ENCODE measurements at regions not wholly inside any gene's neighbourhood (a gene's known extent, or its start where the extent isn't known, plus 50 kb on each side); places are given as distances from the start of the nearest gene placed in this dataset.

DNA sequence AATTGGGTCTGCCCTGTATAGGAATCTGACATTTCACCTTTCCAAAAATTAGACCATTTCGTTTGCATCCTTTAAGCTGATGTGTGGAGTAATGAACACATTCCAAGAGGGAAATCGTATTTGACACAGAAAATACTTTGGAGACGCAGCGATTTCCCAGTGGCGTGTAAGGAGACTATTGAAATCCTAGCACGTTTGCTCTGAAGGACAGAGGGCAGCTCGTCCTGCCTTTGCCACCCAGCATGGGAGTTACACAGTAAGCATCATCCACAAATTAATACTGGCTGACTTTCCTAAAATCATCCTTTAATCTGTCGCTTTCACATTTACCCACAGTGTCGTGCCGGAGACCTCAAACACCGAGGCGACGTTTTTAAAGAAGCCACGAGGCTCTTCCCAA, 925.9 kb upstream of the EEF2KMT start:
- Histone ChIP-seq H3K79me1 (ENCODE audit: low read depth in 1 of 2, low read length in 2 of 2) (no peaks in the 10 kb centered on the region), H3K56ac (ENCODE audit: extremely low read depth, insufficient read depth, low read length) (no peak overlapping the region), H3K4ac (ENCODE audit: low read depth, low read length) (no peak overlapping the region), H2BK120ac (ENCODE audit: low read depth, low read length) (no peak overlapping the region), H4K20me1 (ENCODE audit: insufficient read depth, low read length) (no peaks in the 10 kb centered on the region), H3K27me3 (ENCODE audit: control insufficient read depth, insufficient read depth, low read length) (no peaks in the 10 kb centered on the region), H3K4me3 (ENCODE audit: insufficient read depth, low read depth, low read length) (no peak overlapping the region), H3K4me1 (ENCODE audit: control insufficient read depth, insufficient read depth, low read length) (no peaks in the 10 kb centered on the region), H4K8ac (ENCODE audit: low read depth in 2 of 2, low read length in 2 of 2) (no peak overlapping the region), H3K9me1 (ENCODE audit: insufficient read depth, low read length) (no peaks in the 10 kb centered on the region), H2BK20ac (ENCODE audit: low read depth, low read length) (no peak overlapping the region), H4K91ac (ENCODE audit: insufficient read depth, low read depth, low read length) (no peak overlapping the region), H3K9ac (ENCODE audit: low read depth, low read length) (no peak overlapping the region), H3K14ac (replicated peaks; ENCODE audit: low read depth, low read length) (no peak overlapping the region), H3K23ac (ENCODE audit: low read depth, low read length) (no peak overlapping the region), H3K18ac (ENCODE audit: low read depth, low read length) (no peak overlapping the region), H2BK5ac (ENCODE audit: low read depth, low read length, poor library complexity, severe bottlenecking) (no peak overlapping the region), H3K36me3 (ENCODE audit: control insufficient read depth, insufficient read depth, low read length) (no peaks in the 10 kb centered on the region), H3K9me3 (ENCODE audit: control insufficient read depth, insufficient read depth, low read length) (peaks cover 16% of the 10 kb centered on the region), H3K4me2 (ENCODE audit: low read depth, low read length) (no peak overlapping the region), H4K5ac (ENCODE audit: low read depth, low read length) (no peak overlapping the region), H2BK15ac (ENCODE audit: low read depth, low read length) (no peak overlapping the region), H2AK9ac (replicated peaks; ENCODE audit: low read depth, low read length, poor library complexity) (no peak overlapping the region), H2AFZ (replicated peaks; ENCODE audit: low read length, poor library complexity) (no peak overlapping the region), H3K27ac (ENCODE audit: insufficient read depth, low read length) (no peak overlapping the region), H2AK5ac (ENCODE audit: low read depth, low read length) (no peak overlapping the region)
- POLR2A ChIA-PET (ENCODE audit: unreplicated experiment), result no interaction called here
- no TSS peak for BruUV-seq (replicated peaks)
- WGBS, 2 experiments (ENCODE audit: extremely low coverage in 2 of 2, insufficient read length in 1 of 2), result 80% methylated on average over 1 of the region's 14 CpGs; no CpG with 5 or more reads in 1 of the 2 experiments
- DNase-seq (no peak), ATAC-seq (ENCODE audit: low read depth) (no peak)
- TF ChIP-seq MAFK (IDR thresholded peaks at IDR 0.05; ENCODE audit: low read depth, low read length), result no peak
- TF ChIP-seq CHD1 (IDR thresholded peaks at IDR 0.05; ENCODE audit: low read depth, low read length), result no peak
- no peak for TF ChIP-seq FOS (IDR thresholded peaks at IDR 0.05; ENCODE audit: low read depth, low read length)
- no peak for TF ChIP-seq SMC3 (IDR thresholded peaks at IDR 0.05; ENCODE audit: low read depth, low read length)
- TF ChIP-seq NFE2L2 (IDR thresholded peaks at IDR 0.05; ENCODE audit: low read depth, low read length), result no peak
- TF ChIP-seq CTCF (conservative IDR thresholded peaks at IDR 0.05; ENCODE audit: low read depth, low read length), result no peak
- no peak for TF ChIP-seq MXI1 (IDR thresholded peaks at IDR 0.05; ENCODE audit: borderline replicate concordance, low read depth, low read length)
- no peak for TF ChIP-seq RFX5 (IDR thresholded peaks at IDR 0.05; ENCODE audit: low read depth, low read length)
- no peak for TF ChIP-seq ELK1 (IDR thresholded peaks at IDR 0.05; ENCODE audit: borderline replicate concordance, low read depth, low read length)
- no peak for TF ChIP-seq RCOR1 (IDR thresholded peaks at IDR 0.05; ENCODE audit: insufficient replicate concordance, low read length)
- TF ChIP-seq POLR2A (IDR thresholded peaks at IDR 0.05; ENCODE audit: low read depth, low read length), result no peak
- TF ChIP-seq, protein P1, sequence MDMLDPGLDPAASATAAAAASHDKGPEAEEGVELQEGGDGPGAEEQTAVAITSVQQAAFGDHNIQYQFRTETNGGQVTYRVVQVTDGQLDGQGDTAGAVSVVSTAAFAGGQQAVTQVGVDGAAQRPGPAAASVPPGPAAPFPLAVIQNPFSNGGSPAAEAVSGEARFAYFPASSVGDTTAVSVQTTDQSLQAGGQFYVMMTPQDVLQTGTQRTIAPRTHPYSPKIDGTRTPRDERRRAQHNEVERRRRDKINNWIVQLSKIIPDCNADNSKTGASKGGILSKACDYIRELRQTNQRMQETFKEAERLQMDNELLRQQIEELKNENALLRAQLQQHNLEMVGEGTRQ (IDR thresholded peaks at IDR 0.05; ENCODE audit: low read depth, low read length), result no peak
- TF ChIP-seq BHLHE40 (IDR thresholded peaks at IDR 0.05; ENCODE audit: low read depth, low read length), result no peak
- CTCF ChIA-PET, result no interaction called here
- dilution Hi-C loops (cut with HindIII; ENCODE audit: low sequenced_read_pairs, unreplicated experiment), result no loop called here
- in situ Hi-C loops (cut with MboI; ENCODE audit: low sequenced_read_pairs), result no loop called here
- intact Hi-C loops (cut with micrococcal nuclease), result no loop called here
